Activated T-helper 1 cell treated with anti-CD3 and anti-CD28 coated beads, Interleukin-2, amount 50 U/mL, for 16 hours (primary cell): ENCODE measurements at regions not wholly inside any gene's neighbourhood (a gene's known extent, or its start where the extent isn't known, plus 50 kb on each side); places are given as distances from the start of the nearest gene placed in this dataset.
"Not testable (repeated sequence)": the region's sequence is repeated elsewhere in the genome, so short reads cannot be mapped to it uniquely, and the experiment has no call there.

ENCODE experiments used
- DNase-seq, 2 donors: peaks; one replicate each; pipeline ENCODE4 v3.0.0-alpha.2; 2020; ENCODE audit warnings: low read depth in 1 of 2, low spot score in 1 of 2

- DNase-seq, result not testable (repeated sequence)
Observed at GRCh38 chr9:19895578-19895977, 106.7 kb upstream of the SLC24A2 start.

DNA sequence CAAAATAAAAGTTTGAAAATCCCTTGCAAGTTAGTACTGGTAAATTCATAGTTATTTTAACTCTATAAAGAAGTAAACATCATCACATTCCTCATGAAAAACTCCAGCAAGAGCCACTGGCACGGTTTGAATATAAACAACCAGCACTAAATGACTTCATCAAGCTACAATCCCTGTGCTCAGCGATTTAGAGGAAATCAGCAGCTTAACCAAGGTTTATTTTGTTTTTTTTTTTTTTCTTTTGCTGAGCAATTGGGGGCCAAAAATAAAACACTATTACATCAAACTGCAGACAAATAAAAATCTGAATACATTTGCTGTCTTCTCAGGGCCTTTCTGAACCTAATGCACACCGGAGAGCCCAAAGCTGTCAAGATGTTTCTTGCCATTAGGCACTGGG, 106.2 kb upstream of the SLC24A2 start:
- no peak for DNase-seq

- DNase-seq, result no peak
Observed at GRCh38 chr9:19885608-19886007, 96.8 kb upstream of the SLC24A2 start.

DNA sequence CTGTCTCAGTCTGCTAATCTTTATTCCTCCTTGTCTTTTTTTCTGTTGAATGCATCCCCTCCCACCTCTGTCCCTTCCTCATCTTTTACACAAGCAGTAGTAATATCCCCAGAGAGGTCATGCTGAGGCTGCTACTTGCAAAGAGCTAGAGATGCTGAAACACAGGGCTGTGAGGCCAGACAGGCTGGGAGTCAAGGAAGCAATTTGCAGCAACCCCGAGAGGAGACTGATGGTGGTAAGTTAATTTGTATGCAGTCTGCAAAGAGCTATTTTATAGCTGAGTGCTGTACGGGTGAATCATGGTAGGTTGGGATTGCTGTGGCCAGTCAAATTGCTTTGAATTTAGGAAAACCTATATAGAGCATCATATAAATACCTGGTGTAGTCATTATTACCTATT, 90.2 kb upstream of the SLC24A2 start:
- DNase-seq, result no peak

- DNase-seq, result no peak
Observed at GRCh38 chr9:19876569-19877316, 87.9 kb upstream of the SLC24A2 start.

DNA sequence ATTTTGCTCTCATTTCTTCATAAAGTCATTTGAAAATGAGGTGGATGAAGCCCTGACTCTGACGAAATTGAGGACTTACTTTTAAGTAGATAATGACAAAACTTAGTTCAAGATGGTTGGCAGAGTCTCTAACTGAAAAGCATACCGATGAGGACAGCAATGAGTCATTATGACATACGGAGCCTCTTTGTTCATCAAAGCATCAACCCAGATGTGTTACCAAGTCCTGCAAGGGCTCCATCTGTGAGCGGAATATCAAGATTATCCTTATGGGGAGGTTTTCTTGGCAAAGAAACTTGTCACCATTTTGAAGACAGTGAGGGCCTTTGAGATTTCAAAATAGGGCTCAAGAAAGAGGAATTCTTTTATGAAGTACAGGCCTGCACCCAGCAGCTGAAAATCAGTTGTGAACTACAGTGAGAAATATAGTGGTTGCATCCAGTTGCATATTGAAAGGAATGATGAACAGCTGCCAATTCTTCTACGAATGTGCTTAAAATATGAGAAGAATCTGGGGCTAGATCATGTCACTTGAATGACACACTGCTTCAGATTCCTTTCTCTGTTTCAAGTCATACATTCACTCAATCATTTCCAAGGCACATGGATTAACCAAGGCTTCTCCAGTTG, 86.6 kb upstream of the SLC24A2 start:
- no peak for DNase-seq

GRCh38 chr9:19873188-19873587, 84.4 kb upstream of the SLC24A2 start:
- not testable (repeated sequence) for DNase-seq

DNA sequence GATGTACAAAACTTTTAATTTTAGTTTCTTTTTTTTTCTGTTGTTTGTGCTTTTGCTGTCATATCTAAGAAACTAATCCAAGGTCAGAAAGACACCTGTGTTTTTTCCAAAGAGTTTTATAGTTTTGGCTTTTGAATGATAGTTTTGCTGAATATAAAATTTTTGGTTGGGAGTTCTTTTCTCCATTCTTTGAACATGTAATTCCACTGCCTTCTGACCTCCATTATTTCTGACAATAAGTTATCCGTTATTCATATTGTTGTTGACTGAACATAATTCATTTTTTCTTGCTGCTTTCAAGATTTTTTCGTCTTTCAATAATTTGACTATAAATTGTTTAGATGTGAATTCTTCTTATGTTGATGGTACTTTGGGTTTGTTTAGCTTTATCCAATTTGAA, 82.2 kb upstream of the SLC24A2 start:
- no peak for DNase-seq

DNA sequence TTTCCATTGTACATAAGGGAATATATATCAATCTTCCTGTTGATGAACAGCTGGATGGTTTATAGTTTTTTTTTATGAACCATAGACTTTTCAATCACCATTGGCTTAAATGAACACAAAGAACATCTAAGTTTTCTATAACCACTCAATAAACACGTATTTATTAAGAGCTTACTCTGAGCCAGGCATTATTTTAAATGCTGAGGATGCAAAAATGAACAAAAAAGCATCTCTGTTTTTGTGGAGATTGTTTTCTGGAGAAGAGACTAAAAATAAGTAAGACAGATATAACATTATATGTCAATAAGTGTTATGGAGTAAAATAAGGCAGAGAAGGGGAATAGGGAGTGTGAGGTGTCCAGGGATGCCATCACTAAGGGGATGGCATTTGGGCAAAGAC, 52.1 kb upstream of the SLC24A2 start:
- no peak for DNase-seq
